Lower leg skin (tissue), 4 donors: ENCODE measurements at regions not wholly inside any gene's neighbourhood (a gene's known extent, or its start where the extent isn't known, plus 50 kb on each side); places are given as distances from the start of the nearest gene placed in this dataset.

ENCODE experiments used
- DNase-seq, 2 donors: peaks; one replicate each; pipeline ENCODE4 v3.0.0-alpha.2; 2019; ENCODE audit warnings: low spot score in 2 of 2
- H3K4me3 ChIP-seq: fragments of 200-600 bp; sonication (generic); 2 replicates; pipeline ENCODE4 v1.5.1; 2017; ENCODE audit warnings: mild to moderate bottlenecking, low read depth; ENCODE audit not compliant: poor library complexity, severe bottlenecking
- POLR2A ChIP-seq, 2 donors: fragments of 450-650 bp; IDR thresholded peaks; one replicate each; pipeline ENCODE4 v1.6.1; 2016 to 2017; ENCODE audit warnings: antibody characterized with exemption in 2 of 2, mild to moderate bottlenecking in 1 of 2, moderate library complexity in 1 of 2
- WGBS, 2 donors: methylation state at CpG; one replicate each; pipeline ENCODE4 v1.1.5; 2018; 5-methylcytosine and 5-hydroxymethylcytosine counted together
- intact Hi-C: fragments of 100-400 bp; cut with DNase I; formaldehyde crosslinking; loops from one replicate; pipeline ENCODE4 v1.15.0; 2023; ENCODE audit warnings: low total_unique reads
- TF ChIP-seq, protein P1 (sequence below), 3 donors: fragments of 450-650 bp; IDR thresholded peaks; one replicate each; pipeline ENCODE4 v1.5.1; 2016; ENCODE audit warnings: antibody characterized with exemption in 3 of 3, mild to moderate bottlenecking in 3 of 3, moderate library complexity in 2 of 3

DNA sequence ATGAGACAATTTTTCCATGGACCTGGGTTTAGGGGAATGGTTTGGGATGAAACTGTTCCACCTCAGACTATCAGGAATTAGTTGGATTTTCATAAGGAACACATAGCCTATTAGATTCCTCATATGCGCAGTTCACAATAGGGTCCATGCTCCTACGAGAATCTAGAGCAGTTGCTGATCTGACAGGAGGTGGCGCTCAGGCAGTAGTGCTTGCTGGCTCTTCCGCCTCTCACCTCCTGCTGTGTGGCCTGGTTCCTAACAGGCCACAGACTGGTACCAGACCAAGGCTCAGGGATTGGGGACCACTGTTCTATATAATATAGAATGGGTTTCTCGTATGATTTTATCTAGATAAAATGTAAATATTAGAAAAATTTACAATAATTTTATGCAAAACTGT, 338.7 kb downstream of the CPS1 start:
- intact Hi-C loops, result no loop called here
- 82 to 88% methylated on average over 5 of the region's 5 CpGs for WGBS, 2 donors
- no peak overlapping the region for H3K4me3 ChIP-seq
- no peak for TF ChIP-seq POLR2A (IDR thresholded peaks at IDR 0.05)
- TF ChIP-seq, protein P1, sequence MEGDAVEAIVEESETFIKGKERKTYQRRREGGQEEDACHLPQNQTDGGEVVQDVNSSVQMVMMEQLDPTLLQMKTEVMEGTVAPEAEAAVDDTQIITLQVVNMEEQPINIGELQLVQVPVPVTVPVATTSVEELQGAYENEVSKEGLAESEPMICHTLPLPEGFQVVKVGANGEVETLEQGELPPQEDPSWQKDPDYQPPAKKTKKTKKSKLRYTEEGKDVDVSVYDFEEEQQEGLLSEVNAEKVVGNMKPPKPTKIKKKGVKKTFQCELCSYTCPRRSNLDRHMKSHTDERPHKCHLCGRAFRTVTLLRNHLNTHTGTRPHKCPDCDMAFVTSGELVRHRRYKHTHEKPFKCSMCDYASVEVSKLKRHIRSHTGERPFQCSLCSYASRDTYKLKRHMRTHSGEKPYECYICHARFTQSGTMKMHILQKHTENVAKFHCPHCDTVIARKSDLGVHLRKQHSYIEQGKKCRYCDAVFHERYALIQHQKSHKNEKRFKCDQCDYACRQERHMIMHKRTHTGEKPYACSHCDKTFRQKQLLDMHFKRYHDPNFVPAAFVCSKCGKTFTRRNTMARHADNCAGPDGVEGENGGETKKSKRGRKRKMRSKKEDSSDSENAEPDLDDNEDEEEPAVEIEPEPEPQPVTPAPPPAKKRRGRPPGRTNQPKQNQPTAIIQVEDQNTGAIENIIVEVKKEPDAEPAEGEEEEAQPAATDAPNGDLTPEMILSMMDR (IDR thresholded peaks at IDR 0.05), result no peak
- DNase-seq, result no peak

GRCh38 chr2:210899131-210899530, 342.7 kb downstream of the CPS1 start:
- intact Hi-C loops, result no loop called here
- no peak for TF ChIP-seq POLR2A (IDR thresholded peaks at IDR 0.05)
- TF ChIP-seq, protein P1 (IDR thresholded peaks at IDR 0.05), result no peak
- WGBS, 2 donors, result 65 to 88% methylated on average over 3 of the region's 3 CpGs

DNA sequence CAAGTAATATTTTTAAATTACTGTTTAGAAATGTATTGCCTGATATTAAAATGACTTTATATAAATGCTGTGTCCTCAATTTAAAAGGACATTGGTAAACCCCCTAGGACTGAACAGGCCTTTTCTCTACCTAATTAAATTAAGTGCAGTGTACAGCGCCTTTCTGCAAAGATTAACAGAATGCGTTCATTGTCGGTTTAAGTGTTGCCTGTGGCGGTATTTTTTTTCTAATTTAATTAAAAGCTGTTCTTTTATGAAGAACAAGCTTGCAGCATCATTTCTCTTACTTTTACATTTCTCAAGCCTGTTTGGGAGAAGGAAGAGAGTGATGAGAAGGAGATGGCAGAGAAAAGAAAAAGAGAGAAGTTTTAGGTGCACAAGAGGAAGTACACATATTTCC, 344.9 kb downstream of the CPS1 start:
- no peak for DNase-seq
- intact Hi-C loops, result no loop called here
- WGBS, 2 donors, result 80 to 85% methylated on average over 4 of the region's 4 CpGs
- H3K4me3 ChIP-seq, result no peak overlapping the region
- TF ChIP-seq, protein P1 (IDR thresholded peaks at IDR 0.05), result no peak
- TF ChIP-seq POLR2A (IDR thresholded peaks at IDR 0.05), result no peak

More at GRCh38 chr2:210899131-210899530, 342.7 kb downstream of the CPS1 start:
- no peak for DNase-seq
- H3K4me3 ChIP-seq, result no peak overlapping the region

DNA sequence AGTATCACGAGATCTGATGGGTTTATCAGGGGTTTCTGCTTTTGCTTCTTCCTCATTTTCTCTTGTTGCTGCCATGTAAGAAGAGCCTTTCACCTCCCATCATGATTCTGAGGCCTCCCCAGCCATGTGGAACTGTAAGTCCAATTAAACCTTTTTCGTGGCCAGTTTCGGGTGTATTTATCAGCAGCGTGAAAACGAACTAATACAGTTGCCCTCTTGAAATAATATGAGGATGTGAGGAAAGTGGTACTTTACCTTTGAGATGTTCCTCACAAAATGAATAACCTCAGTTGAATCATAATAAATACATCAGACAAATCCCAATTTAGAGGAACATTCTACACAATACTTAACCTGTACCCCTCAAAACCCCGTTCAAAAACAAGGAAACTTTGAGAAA, 356.4 kb downstream of the CPS1 start:
- no peak for DNase-seq
- TF ChIP-seq POLR2A (IDR thresholded peaks at IDR 0.05), result no peak
- TF ChIP-seq, protein P1 (IDR thresholded peaks at IDR 0.05), result no peak
- 78 to 94% methylated on average over 6 of the region's 6 CpGs for WGBS, 2 donors
- no peak overlapping the region for H3K4me3 ChIP-seq
- intact Hi-C loops, result no loop called here

DNA sequence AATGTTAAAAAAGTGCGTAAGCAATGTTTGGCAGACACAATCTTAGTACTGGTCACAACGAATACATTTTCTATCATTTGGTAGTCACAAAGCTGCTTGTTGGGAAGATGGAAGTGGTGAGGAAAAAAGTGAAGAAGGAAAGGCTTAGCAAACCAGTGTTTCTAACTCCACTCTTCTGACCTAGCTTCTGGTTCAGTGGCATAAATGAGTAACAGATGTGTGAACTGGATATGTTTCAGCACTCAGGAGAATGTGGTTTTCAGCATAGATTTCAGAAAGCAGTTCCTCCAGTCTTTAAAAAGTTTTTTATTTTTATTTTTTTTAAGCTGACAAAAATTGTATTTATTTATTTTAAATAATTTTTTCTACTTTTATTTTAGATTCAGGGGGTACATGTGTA, 357.1 kb downstream of the CPS1 start:
- DNase-seq, result no peak
- intact Hi-C loops, result no loop called here
- WGBS, 2 donors, result 33 to 79% methylated on average over 2 of the region's 2 CpGs
- no peak overlapping the region for H3K4me3 ChIP-seq
- no peak for TF ChIP-seq POLR2A (IDR thresholded peaks at IDR 0.05)
- TF ChIP-seq, protein P1 (IDR thresholded peaks at IDR 0.05), result no peak

DNA sequence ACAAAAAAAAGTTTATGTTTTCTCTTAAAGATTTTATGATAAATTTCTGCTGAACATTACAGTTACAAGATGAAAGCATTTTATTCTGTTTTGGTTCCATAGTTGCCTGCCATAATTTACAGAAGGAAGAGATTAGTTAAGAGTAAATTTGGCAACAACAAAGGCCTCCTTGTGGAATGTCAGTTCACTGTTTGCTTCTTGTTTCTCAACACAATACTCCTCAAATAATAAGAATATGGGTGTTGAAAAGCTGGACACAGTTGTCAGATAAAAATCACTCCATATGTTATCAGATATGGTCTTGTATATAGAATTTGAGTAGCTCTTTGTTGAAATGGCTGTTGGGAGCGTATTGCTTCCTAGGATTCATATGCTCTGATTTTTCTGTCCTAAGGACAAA, 359.5 kb downstream of the CPS1 start:
- 53 to 66% methylated on average over 1 of the region's 1 CpG for WGBS, 2 donors
- no peak for TF ChIP-seq POLR2A (IDR thresholded peaks at IDR 0.05)
- TF ChIP-seq, protein P1 (IDR thresholded peaks at IDR 0.05), result no peak

More for the DNA sequence above, 359.5 kb downstream of the CPS1 start:
- DNase-seq, result no peak
- intact Hi-C loops, result no loop called here
- H3K4me3 ChIP-seq, result no peak overlapping the region
